Stimulated activated CD4-positive, alpha-beta T cell treated with anti-CD3 and anti-CD28 coated beads, Interleukin-4, amount 100 ng/mL, for 48 hours (primary cell): ENCODE measurements at regions not wholly inside any gene's neighbourhood (a gene's known extent, or its start where the extent isn't known, plus 50 kb on each side); places are given as distances from the start of the nearest gene placed in this dataset.

Source experiments
- DNase-seq, 2 donors: peaks; one replicate each; pipeline ENCODE4 v3.0.0-alpha.2; 2020; ENCODE audit warnings: low read depth in 2 of 2

- DNase-seq = no peak
Observed at GRCh38 chr2:56615760-56616159, 432.0 kb downstream of the CCDC85A start.

GRCh38 chr2:56624181-56624580 lies 440.4 kb downstream of the CCDC85A start:
- no peak for DNase-seq

- no peak for DNase-seq
Observed at GRCh38 chr2:56626927-56627326, 443.1 kb downstream of the CCDC85A start.

- no peak for DNase-seq
Observed at GRCh38 chr2:56630286-56630685, 446.5 kb downstream of the CCDC85A start.

- DNase-seq = no peak
Observed at GRCh38 chr2:56647997-56648396, 464.2 kb downstream of the CCDC85A start.

GRCh38 chr2:56648802-56649201 lies 465.0 kb downstream of the CCDC85A start:
- no peak for DNase-seq

GRCh38 chr2:56654936-56655335 lies 471.1 kb downstream of the CCDC85A start:
- DNase-seq = no peak

- no peak for DNase-seq
Observed at GRCh38 chr2:56656826-56657225, 473.0 kb downstream of the CCDC85A start.

GRCh38 chr2:56666777-56667176 lies 483.0 kb downstream of the CCDC85A start:
- no peak for DNase-seq

GRCh38 chr2:56671973-56672569 lies 488.3 kb downstream of the CCDC85A start:
- no peak for DNase-seq

GRCh38 chr2:56674084-56674483 lies 490.3 kb downstream of the CCDC85A start:
- DNase-seq = no peak

GRCh38 chr2:56676966-56677365 lies 493.2 kb downstream of the CCDC85A start:
- no peak for DNase-seq

GRCh38 chr2:56680971-56681631 lies 497.3 kb downstream of the CCDC85A start:
- DNase-seq = no peak

GRCh38 chr2:56681659-56682396 lies 498.0 kb downstream of the CCDC85A start:
- DNase-seq = no peak

- no peak for DNase-seq
Observed at GRCh38 chr2:56682397-56682760, 498.6 kb downstream of the CCDC85A start.

GRCh38 chr2:56684327-56684726 lies 500.5 kb downstream of the CCDC85A start:
- DNase-seq = no peak

- DNase-seq = no peak
Observed at GRCh38 chr2:56685205-56685604, 501.4 kb downstream of the CCDC85A start.

- DNase-seq = no peak
Observed at GRCh38 chr2:56687169-56687568, 503.4 kb downstream of the CCDC85A start.

- DNase-seq = no peak
Observed at GRCh38 chr2:56688661-56689060, 504.9 kb downstream of the CCDC85A start.

- no peak for DNase-seq
Observed at GRCh38 chr2:56693501-56693900, 509.7 kb downstream of the CCDC85A start.

GRCh38 chr2:56703001-56703400 lies 519.2 kb downstream of the CCDC85A start:
- no peak for DNase-seq

- DNase-seq = no peak
Observed at GRCh38 chr2:56705713-56706112, 521.9 kb downstream of the CCDC85A start.

GRCh38 chr2:56707218-56707617 lies 523.4 kb downstream of the CCDC85A start:
- no peak for DNase-seq
